DND-41 (cell line): ENCODE measurements at regions not wholly inside any gene's neighbourhood (a gene's known extent, or its start where the extent isn't known, plus 50 kb on each side); places are given as distances from the start of the nearest gene placed in this dataset.

Source experiments
- ATAC-seq: fragments of 200-7000 bp; cut with Tn5 transposase; 3 replicates; pipeline ENCODE4 v1.9.1; 2021; ENCODE audit warnings: low read depth; ENCODE audit not compliant: insufficient read depth
- DNase-seq: peaks from one replicate; pipeline ENCODE4 v3.0.0-alpha.2; 2020
- H2AFZ ChIP-seq: 2 replicates; pipeline ENCODE4 v1.6.0; 2012; ENCODE audit warnings: low read depth, low read length
- H3K27ac ChIP-seq: 2 replicates; pipeline ENCODE4 v1.5.1; 2012; ENCODE audit warnings: low read length, inconsistent platforms
- H3K27me3 ChIP-seq: fragments of 200-600 bp; sonication (generic); 2 replicates; pipeline ENCODE4 v1.6.0; 2012; ENCODE audit warnings: low read length, mild to moderate bottlenecking, inconsistent platforms; ENCODE audit not compliant: insufficient read depth, poor library complexity
- H3K36me3 ChIP-seq: 2 replicates; pipeline ENCODE4 v1.5.1; 2012; ENCODE audit warnings: low read length, inconsistent platforms; ENCODE audit not compliant: insufficient read depth
- H3K4me1 ChIP-seq: 2 replicates; pipeline ENCODE4 v1.5.1; 2012; ENCODE audit warnings: mild to moderate bottlenecking, low read length; ENCODE audit not compliant: insufficient read depth
- H3K4me2 ChIP-seq: 2 replicates; pipeline ENCODE4 v1.6.0; 2012; ENCODE audit warnings: mild to moderate bottlenecking, moderate library complexity, low read length, inconsistent platforms; ENCODE audit not compliant: insufficient read depth
- H3K4me3 ChIP-seq, 2 experiments: fragments of 200-600 bp in 1 of 2; shearing (Covaris generic) in 1 of 2; 2 replicates each; pipeline ENCODE4 v1.5.1; 2012 to 2016; ENCODE audit warnings: inconsistent platforms in 2 of 2, low read length in 2 of 2, mild to moderate bottlenecking in 2 of 2, low read depth in 1 of 2, moderate library complexity in 1 of 2
- H3K79me2 ChIP-seq: 2 replicates; pipeline ENCODE4 v1.6.0; 2012; ENCODE audit warnings: low read length, inconsistent platforms; ENCODE audit not compliant: insufficient read depth
- H3K9ac ChIP-seq: 2 replicates; pipeline ENCODE4 v1.6.0; 2012; ENCODE audit warnings: low read depth, mild to moderate bottlenecking, inconsistent platforms, low read length, moderate library complexity
- H3K9me3 ChIP-seq: 2 replicates; pipeline ENCODE4 v1.5.1; 2012; ENCODE audit warnings: low read length, moderate library complexity, mild to moderate bottlenecking, inconsistent platforms; ENCODE audit not compliant: insufficient read depth, severe bottlenecking
- H4K20me1 ChIP-seq: 2 replicates; pipeline ENCODE4 v1.6.0; 2012; ENCODE audit warnings: low read length; ENCODE audit not compliant: insufficient read depth
- EZH2 ChIP-seq: IDR thresholded peaks from 3 replicates; pipeline ENCODE4 v1.6.1; 2012; ENCODE audit warnings: borderline replicate concordance, low read depth, mild to moderate bottlenecking, moderate library complexity, low read length, inconsistent platforms; ENCODE audit not compliant: severe bottlenecking
- TF ChIP-seq, protein P1 (sequence below): IDR thresholded peaks from 2 replicates; pipeline ENCODE4 v1.5.1; 2012; ENCODE audit warnings: borderline replicate concordance, low read length, moderate library complexity, mild to moderate bottlenecking; ENCODE audit not compliant: poor library complexity, severe bottlenecking; ENCODE audit errors: extremely low read depth

DNA sequence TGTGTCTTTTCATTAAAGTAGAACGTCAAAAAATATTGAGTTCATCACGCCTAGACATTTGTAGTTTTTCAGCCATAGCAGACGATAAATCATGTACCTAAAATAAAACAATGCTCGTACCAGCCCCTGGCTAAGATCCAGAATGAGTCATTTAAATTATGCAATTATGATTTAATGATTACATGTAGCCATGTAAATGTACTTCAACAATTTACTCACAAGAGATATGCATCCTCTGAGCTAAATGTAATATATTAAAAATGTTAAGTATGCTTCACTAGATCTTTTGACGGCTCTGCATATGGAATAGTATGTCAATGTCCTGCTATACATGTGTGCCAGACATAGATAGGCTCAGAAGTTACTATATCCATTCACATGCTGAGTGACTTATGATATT, 1077.8 kb downstream of the ARAP2 start:
- Histone ChIP-seq H3K9me3 (no peaks in the 10 kb centered on the region), H3K9ac (no peak overlapping the region), H3K27ac (no peak overlapping the region), H3K36me3 (no peaks in the 10 kb centered on the region), H3K79me2 (no peaks in the 10 kb centered on the region), H3K4me3 (no peak overlapping the region), H4K20me1 (no peaks in the 10 kb centered on the region), H2AFZ (no peak overlapping the region), H3K4me2 (no peak overlapping the region), H3K4me1 (no peaks in the 10 kb centered on the region), H3K27me3 (no peaks in the 10 kb centered on the region)
- DNase-seq = no peak
- ATAC-seq = no peak
- TF ChIP-seq, protein P1, sequence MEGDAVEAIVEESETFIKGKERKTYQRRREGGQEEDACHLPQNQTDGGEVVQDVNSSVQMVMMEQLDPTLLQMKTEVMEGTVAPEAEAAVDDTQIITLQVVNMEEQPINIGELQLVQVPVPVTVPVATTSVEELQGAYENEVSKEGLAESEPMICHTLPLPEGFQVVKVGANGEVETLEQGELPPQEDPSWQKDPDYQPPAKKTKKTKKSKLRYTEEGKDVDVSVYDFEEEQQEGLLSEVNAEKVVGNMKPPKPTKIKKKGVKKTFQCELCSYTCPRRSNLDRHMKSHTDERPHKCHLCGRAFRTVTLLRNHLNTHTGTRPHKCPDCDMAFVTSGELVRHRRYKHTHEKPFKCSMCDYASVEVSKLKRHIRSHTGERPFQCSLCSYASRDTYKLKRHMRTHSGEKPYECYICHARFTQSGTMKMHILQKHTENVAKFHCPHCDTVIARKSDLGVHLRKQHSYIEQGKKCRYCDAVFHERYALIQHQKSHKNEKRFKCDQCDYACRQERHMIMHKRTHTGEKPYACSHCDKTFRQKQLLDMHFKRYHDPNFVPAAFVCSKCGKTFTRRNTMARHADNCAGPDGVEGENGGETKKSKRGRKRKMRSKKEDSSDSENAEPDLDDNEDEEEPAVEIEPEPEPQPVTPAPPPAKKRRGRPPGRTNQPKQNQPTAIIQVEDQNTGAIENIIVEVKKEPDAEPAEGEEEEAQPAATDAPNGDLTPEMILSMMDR = no peak
- TF ChIP-seq EZH2 = no peak

DNA sequence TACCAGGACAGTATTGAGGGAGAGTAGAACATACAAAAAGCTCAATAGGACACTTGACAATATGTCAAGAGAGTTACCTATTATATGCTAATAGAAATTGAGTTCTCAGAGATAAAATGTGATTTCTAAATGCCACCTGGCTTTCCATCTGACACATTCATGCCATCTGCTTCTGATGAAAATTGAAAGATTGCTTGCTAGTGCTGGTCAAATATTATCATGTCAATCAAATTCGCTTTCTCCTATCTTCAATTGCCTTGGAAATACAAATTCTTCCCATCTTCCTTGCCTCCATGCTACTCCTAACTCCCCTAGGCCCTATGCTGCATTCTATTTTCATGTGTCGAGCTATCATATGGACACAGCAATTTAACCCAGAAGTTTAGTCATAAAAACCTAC, 1076.9 kb downstream of the ARAP2 start:
- TF ChIP-seq, protein P1 = no peak
- TF ChIP-seq EZH2 = no peak
- Histone ChIP-seq H3K4me3 (no peak overlapping the region), H3K9me3 (no peaks in the 10 kb centered on the region), H3K4me2 (no peak overlapping the region), H3K27me3 (no peaks in the 10 kb centered on the region), H3K27ac (no peak overlapping the region), H3K4me1 (no peaks in the 10 kb centered on the region), H3K36me3 (no peaks in the 10 kb centered on the region), H3K9ac (no peak overlapping the region), H3K79me2 (no peaks in the 10 kb centered on the region), H2AFZ (no peak overlapping the region), H4K20me1 (no peaks in the 10 kb centered on the region)
- no peak for ATAC-seq
- no peak for DNase-seq

DNA sequence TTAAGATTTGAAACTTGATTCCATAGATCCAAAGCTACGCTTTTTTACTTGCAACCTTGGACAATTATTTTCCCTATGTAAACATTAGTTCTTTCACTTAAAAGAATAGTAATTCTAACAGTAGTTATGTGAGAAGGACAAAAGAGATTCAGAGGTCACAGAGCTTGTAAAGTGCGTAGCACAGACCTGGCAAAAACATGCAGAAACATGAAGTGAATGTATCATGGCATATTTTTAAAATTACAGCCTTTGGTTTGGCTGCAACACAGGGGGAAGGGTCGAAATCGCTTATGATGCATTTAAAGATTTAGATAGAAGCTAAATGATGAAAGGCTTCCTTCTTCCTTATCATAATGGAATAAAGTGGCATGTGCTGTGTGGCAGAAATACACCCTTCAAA, 1068.8 kb downstream of the ARAP2 start:
- Histone ChIP-seq H3K27ac (no peak overlapping the region), H4K20me1 (no peaks in the 10 kb centered on the region), H3K4me2 (no peak overlapping the region), H2AFZ (no peak overlapping the region), H3K36me3 (no peaks in the 10 kb centered on the region), H3K27me3 (no peaks in the 10 kb centered on the region), H3K4me3 (no peak overlapping the region), H3K9me3 (no peaks in the 10 kb centered on the region), H3K79me2 (no peaks in the 10 kb centered on the region), H3K4me1 (no peaks in the 10 kb centered on the region), H3K9ac (no peak overlapping the region)
- no peak for DNase-seq
- TF ChIP-seq, protein P1 = no peak
- TF ChIP-seq EZH2 = no peak
- no peak for ATAC-seq

DNA sequence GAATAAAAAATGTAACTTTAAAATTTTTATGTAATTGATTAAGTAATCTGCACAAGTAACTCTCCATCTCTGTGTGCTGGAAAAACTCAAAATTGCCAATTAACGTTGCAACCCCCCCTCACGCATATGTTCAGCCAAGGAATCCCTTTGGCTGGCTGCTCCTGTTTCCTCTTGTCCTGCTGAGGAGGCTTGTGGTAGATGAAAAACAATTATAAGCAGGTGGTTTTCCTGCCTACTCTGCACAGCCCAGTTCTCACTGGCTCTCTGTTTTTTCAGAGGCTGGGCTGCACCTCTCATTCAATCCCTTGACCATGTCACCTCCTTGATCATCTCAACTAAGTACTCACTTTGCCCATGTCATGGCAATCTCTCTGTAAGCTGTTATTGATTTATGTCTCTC, 1068.4 kb downstream of the ARAP2 start:
- Histone ChIP-seq H3K27me3 (no peaks in the 10 kb centered on the region), H3K27ac (no peak overlapping the region), H3K36me3 (no peaks in the 10 kb centered on the region), H3K9me3 (no peaks in the 10 kb centered on the region), H2AFZ (no peak overlapping the region), H3K4me3 (no peak overlapping the region), H3K79me2 (no peaks in the 10 kb centered on the region), H3K4me2 (no peak overlapping the region), H3K9ac (no peak overlapping the region), H4K20me1 (no peaks in the 10 kb centered on the region), H3K4me1 (no peaks in the 10 kb centered on the region)
- DNase-seq (no peak), ATAC-seq (no peak)
- no peak for TF ChIP-seq EZH2
- TF ChIP-seq, protein P1 = no peak
